Caco-2 (cell line): ENCODE measurements at regions not wholly inside any gene's neighbourhood (a gene's known extent, or its start where the extent isn't known, plus 50 kb on each side); places are given as distances from the start of the nearest gene placed in this dataset.
"Not testable (repeated sequence)": the region's sequence is repeated elsewhere in the genome, so short reads cannot be mapped to it uniquely, and the experiment has no call there.

ENCODE experiments used
- BruUV-seq: library from RNA; stranded (reverse); fragments of 400-500 nt; replicated peaks from 2 replicates; lab custom pipeline; 2021; lab: Mats Ljungman, UMichigan
- CTCF ChIA-PET: fragments of 300-600 bp; sonication (Branson Sonifier 250); formaldehyde crosslinking; loops from one replicate; lab custom pipeline; 2022; ENCODE audit warnings: antibody characterized with exemption; lab: Charles Lee
- POLR2A ChIA-PET: fragments of 300-600 bp; sonication (Branson Sonifier 250); formaldehyde crosslinking; loops from one replicate; lab custom pipeline; 2022; ENCODE audit warnings: antibody characterized with exemption; lab: Charles Lee
- DNase-seq, 2 experiments: peaks; one replicate each; pipeline versions ENCODE4 v3.0.0 to v3.0.0-alpha.2; 2020 to 2022
- H3K27me3 ChIP-seq: replicated peaks from 2 replicates; pipeline ENCODE4 v1.6.0; 2011; ENCODE audit warnings: low read length; ENCODE audit not compliant: control insufficient read depth, insufficient read depth
- H3K36me3 ChIP-seq: 2 replicates; pipeline ENCODE4 v1.5.1; 2011; ENCODE audit warnings: low read length; ENCODE audit not compliant: control insufficient read depth, insufficient read depth
- H3K4me1 ChIP-seq: fragments of 250-450 bp; sonication (Bioruptor Pico); 2 replicates; pipeline ENCODE4 v1.5.1; 2020; ENCODE audit warnings: mild to moderate bottlenecking
- H3K4me3 ChIP-seq: 2 replicates; pipeline ENCODE4 v1.5.1; 2011; ENCODE audit warnings: low read depth, mild to moderate bottlenecking, control low read depth, low read length
- H3K9me3 ChIP-seq: fragments of 250-450 bp; sonication (Bioruptor Pico); 2 replicates; pipeline ENCODE4 v1.5.1; 2020; ENCODE audit warnings: mild to moderate bottlenecking, moderate library complexity
- H3K27ac Mint-ChIP-seq: one replicate; pipeline ENCODE4 v1.8.0; 2022; ENCODE audit warnings: mixed read lengths; ENCODE audit not compliant: unreplicated experiment
- H3K27me3 Mint-ChIP-seq: one replicate; pipeline ENCODE4 v1.8.0; 2022; ENCODE audit warnings: mixed read lengths; ENCODE audit not compliant: insufficient read depth, unreplicated experiment
- H3K36me3 Mint-ChIP-seq: one replicate; pipeline ENCODE4 v1.8.0; 2022; ENCODE audit warnings: mild to moderate bottlenecking, mixed read lengths; ENCODE audit not compliant: insufficient read depth, unreplicated experiment
- H3K4me1 Mint-ChIP-seq: one replicate; pipeline ENCODE4 v1.8.0; 2022; ENCODE audit warnings: low read depth, mixed read lengths; ENCODE audit not compliant: unreplicated experiment
- H3K4me3 Mint-ChIP-seq: one replicate; pipeline ENCODE4 v1.8.0; 2022; ENCODE audit warnings: mild to moderate bottlenecking, moderate library complexity, mixed read lengths; ENCODE audit not compliant: unreplicated experiment
- H3K9me3 Mint-ChIP-seq: one replicate; pipeline ENCODE4 v1.8.0; 2022; ENCODE audit warnings: mixed read lengths; ENCODE audit not compliant: unreplicated experiment
- intact Hi-C: fragments of 100-400 bp; cut with micrococcal nuclease; formaldehyde crosslinking; loops from one replicate; pipeline ENCODE4 v1.10.0; 2022; ENCODE audit not compliant: unreplicated experiment
- TF ChIP-seq, protein P1 (sequence below), 2 experiments: fragments of 200-600 bp in 1 of 2; IDR thresholded peaks; 1 replicate in 1 of 2; 2 replicates in 1 of 2; pipeline versions ENCODE4 v1.5.1 to v1.8.0; 2011 to 2022; ENCODE audit warnings: antibody characterized with exemption in 1 of 2, control low read depth in 1 of 2, inconsistent platforms in 1 of 2, low read depth in 1 of 2, low read length in 1 of 2, mild to moderate bottlenecking in 1 of 2, moderate library complexity in 1 of 2; ENCODE audit not compliant: insufficient read depth in 1 of 2, severe bottlenecking in 1 of 2, unreplicated experiment in 1 of 2

DNA sequence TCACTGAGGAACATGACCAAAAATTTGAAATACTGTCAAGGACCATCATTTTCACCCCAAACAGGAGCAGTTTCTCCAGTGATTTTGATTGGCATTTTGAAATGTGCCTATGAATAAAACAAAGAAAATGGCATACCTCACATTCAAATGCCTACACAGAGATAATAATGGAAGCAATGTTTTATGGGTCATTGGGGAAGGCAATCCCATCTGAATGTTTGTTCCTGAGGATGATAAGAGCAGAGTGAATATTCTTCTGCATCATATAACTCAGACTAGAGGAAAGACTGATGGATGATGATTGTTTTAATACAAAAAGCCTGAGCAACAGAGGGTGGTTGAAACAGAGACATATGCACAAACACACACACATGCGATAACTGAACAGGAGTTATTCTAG, 2749.9 kb downstream of the PCDH9 start:
- H3K36me3 Mint-ChIP-seq = no peaks in the 10 kb centered on the region
- intact Hi-C loops = loop anchor here (5.0 kb wide), 1 partner anchor 242 kb away; no protein-coding TSS in a partner anchor
- TF ChIP-seq, protein P1, sequence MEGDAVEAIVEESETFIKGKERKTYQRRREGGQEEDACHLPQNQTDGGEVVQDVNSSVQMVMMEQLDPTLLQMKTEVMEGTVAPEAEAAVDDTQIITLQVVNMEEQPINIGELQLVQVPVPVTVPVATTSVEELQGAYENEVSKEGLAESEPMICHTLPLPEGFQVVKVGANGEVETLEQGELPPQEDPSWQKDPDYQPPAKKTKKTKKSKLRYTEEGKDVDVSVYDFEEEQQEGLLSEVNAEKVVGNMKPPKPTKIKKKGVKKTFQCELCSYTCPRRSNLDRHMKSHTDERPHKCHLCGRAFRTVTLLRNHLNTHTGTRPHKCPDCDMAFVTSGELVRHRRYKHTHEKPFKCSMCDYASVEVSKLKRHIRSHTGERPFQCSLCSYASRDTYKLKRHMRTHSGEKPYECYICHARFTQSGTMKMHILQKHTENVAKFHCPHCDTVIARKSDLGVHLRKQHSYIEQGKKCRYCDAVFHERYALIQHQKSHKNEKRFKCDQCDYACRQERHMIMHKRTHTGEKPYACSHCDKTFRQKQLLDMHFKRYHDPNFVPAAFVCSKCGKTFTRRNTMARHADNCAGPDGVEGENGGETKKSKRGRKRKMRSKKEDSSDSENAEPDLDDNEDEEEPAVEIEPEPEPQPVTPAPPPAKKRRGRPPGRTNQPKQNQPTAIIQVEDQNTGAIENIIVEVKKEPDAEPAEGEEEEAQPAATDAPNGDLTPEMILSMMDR (IDR thresholded peaks at IDR 0.05; ENCODE audit: insufficient read depth in 1 of 2, low read depth in 1 of 2, low read length in 1 of 2, severe bottlenecking in 1 of 2, unreplicated experiment in 1 of 2) = no peak
- H3K27ac Mint-ChIP-seq = peak overlapping the region; percentile 78
- H3K4me1 Mint-ChIP-seq = peaks cover 55% of the 10 kb centered on the region
- Histone ChIP-seq H3K9me3 (peaks cover 17% of the 10 kb centered on the region), H3K27me3 (no peaks in the 10 kb centered on the region), H3K4me3 (no peak overlapping the region), H3K4me1 (peaks cover 59% of the 10 kb centered on the region), H3K36me3 (no peaks in the 10 kb centered on the region)
- H3K4me3 Mint-ChIP-seq = no peak overlapping the region
- DNase-seq = no peak
- ChIA-PET CTCF (no interaction called here), POLR2A (no interaction called here)
- no peaks in the 10 kb centered on the region for H3K27me3 Mint-ChIP-seq
- H3K9me3 Mint-ChIP-seq = peaks cover 33% of the 10 kb centered on the region
- no TSS peak for BruUV-seq

DNA sequence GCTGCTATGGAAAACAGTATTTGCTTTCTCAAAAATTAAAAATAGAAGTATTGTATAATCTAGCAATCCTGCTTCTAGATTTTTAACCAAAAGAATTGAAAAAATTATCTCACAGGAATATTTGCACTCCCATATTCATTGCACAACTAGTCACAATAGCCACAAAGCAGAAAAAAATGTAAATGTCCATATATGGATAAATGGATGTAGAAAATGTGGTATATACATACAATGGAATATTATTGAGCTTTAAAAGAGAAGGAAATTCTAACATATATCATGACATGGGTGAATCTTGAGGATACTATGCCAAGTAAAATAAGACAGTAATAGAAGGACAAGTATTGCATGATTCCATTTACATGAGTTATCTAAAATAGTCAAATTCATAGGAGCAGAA, 2753.0 kb downstream of the PCDH9 start:
- intact Hi-C loops = loop anchor here (10.0 kb wide), 3 partner anchors 228 to 1048 kb away; no protein-coding TSS in a partner anchor
- peaks cover 27% of the 10 kb centered on the region for H3K9me3 ChIP-seq
- no peak overlapping the region for H3K4me3 Mint-ChIP-seq
- no peaks in the 10 kb centered on the region for H3K27me3 Mint-ChIP-seq
- ChIA-PET CTCF (no interaction called here), POLR2A (no interaction called here)
- BruUV-seq = no TSS peak
- H3K36me3 Mint-ChIP-seq = no peaks in the 10 kb centered on the region
- H3K4me3 ChIP-seq = no peak overlapping the region
- no peaks in the 10 kb centered on the region for H3K36me3 ChIP-seq
- DNase-seq = no peak
- H3K4me1 ChIP-seq = peaks cover 62% of the 10 kb centered on the region
- TF ChIP-seq, protein P1 (IDR thresholded peaks at IDR 0.05; ENCODE audit: insufficient read depth in 1 of 2, low read depth in 1 of 2, low read length in 1 of 2, severe bottlenecking in 1 of 2, unreplicated experiment in 1 of 2) = no peak
- H3K9me3 Mint-ChIP-seq = peaks cover 39% of the 10 kb centered on the region
- peaks cover 37% of the 10 kb centered on the region for H3K4me1 Mint-ChIP-seq
- no peak overlapping the region for H3K27ac Mint-ChIP-seq
- no peaks in the 10 kb centered on the region for H3K27me3 ChIP-seq

DNA sequence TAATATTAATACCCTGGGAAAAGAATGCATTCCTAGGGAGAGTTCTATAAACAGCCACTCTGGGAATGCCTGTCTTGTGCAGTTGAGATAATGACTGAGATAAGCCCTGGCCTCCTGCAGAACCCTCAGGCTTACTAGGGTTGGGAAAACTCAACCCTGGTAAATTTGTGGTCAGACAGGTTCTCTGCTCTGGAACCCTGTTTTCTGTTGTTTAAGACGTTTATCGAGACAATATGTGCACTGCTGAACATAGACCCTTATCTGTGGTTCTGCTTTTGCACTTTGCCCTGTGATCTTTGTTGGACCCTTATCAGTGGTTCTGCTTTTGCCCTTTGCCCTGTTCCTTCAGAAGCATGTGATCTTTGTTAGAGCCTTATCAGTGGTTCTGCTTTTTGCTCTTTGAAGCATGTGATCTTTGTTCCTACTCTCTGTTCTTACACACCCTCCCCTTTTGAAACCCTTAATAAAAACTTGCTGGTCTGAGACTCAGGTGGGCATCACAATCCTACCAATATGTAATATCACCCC, 2754.0 kb downstream of the PCDH9 start:
- CTCF ChIA-PET = interaction anchor here (0.6 kb wide), 1 partner anchor 52 kb away, joined by 3 read pairs; no protein-coding TSS in a partner anchor
- H3K4me3 Mint-ChIP-seq, H3K36me3 Mint-ChIP-seq, H3K4me3 ChIP-seq, BruUV-seq, POLR2A ChIA-PET, H3K27me3 ChIP-seq, H3K36me3 ChIP-seq, H3K27me3 Mint-ChIP-seq: not testable (repeated sequence)
- Histone ChIP-seq H3K9me3 (peaks cover 27% of the 10 kb centered on the region), H3K4me1 (peaks cover 58% of the 10 kb centered on the region)
- peak; percentile 62 to 82 for DNase-seq
- Mint-ChIP-seq H3K4me1 (peaks cover 29% of the 10 kb centered on the region), H3K27ac (peak overlapping the region; percentile 63), H3K9me3 (peaks cover 39% of the 10 kb centered on the region)
- intact Hi-C loops = loop anchor here (1.0 to 10.0 kb wide), 4 partner anchors 229 to 1049 kb away; no protein-coding TSS in a partner anchor
